ENCODE measurements at regions not wholly inside any gene's neighbourhood (a gene's known extent, or its start where the extent isn't known, plus 50 kb on each side); places are given as distances from the start of the nearest gene placed in this dataset.
"Not testable (repeated sequence)": the region's sequence is repeated elsewhere in the genome, so short reads cannot be mapped to it uniquely, and the experiment has no call there.

DNA sequence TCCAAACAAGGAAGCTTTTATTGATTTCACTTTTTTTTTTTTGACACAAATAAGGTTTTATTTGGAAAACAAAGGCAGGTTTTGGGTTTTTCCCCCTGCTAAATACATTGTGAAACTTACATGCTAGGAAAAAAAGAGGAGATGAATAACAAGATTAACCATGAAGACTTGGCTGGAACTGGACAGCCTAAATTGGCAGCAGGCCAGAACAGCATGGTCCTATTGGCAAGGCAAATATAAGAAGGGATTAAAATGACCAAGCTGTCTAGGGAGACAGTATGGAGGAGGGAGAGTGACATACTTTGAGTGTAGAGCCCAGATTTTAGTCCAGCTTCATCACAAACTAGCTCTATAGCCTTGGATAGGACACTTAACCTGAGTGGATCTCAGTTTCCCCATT lies 63.9 kb upstream of the BBX start:
- Histone ChIP-seq H3K27me3 (replicated peaks; ENCODE audit: control insufficient read depth, insufficient read depth, low read length) (no peaks in the 10 kb centered on the region), H3K36me3 (ENCODE audit: control insufficient read depth, insufficient read depth, low read length) (no peaks in the 10 kb centered on the region), H3K4me3 (replicated peaks; ENCODE audit: low read depth, low read length) (no peak overlapping the region)
- no peak for DNase-seq (ENCODE audit: extremely low read depth, insufficient read length)
- no peak for TF ChIP-seq CTCF (IDR thresholded peaks at IDR 0.05; ENCODE audit: insufficient read depth, low read length, poor library complexity, severe bottlenecking)

- no peak for TF ChIP-seq CTCF (IDR thresholded peaks at IDR 0.05; ENCODE audit: insufficient read depth, low read length, poor library complexity, severe bottlenecking)
- Histone ChIP-seq H3K27me3 (replicated peaks; ENCODE audit: control insufficient read depth, insufficient read depth, low read length) (no peaks in the 10 kb centered on the region), H3K36me3 (ENCODE audit: control insufficient read depth, insufficient read depth, low read length) (no peaks in the 10 kb centered on the region), H3K4me3 (replicated peaks; ENCODE audit: low read depth, low read length) (no peak overlapping the region)
- no peak for DNase-seq (ENCODE audit: extremely low read depth, insufficient read length)
These were observed 61.0 kb upstream of the BBX start for GRCh38 chr3:107461721-107462120.

DNA sequence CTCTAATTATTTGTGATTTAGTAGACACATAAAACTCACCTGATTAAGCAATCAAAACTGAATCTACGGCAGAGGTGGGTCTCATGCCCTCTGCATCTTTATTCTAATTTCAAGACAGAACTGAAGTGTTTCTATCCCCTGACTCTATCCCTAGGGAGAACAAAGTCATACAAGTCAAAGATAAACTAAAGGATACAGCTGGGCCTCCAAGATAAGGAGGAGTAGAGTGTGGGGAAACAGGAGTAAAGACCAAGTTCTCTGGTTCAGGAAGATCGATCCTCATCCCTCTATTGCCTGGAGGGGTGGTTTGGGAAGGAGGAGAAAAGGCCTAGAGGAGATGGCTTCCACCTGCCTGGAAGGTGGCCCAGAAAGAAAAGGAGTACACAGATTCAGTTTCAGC lies 58.7 kb upstream of the BBX start:
- Histone ChIP-seq H3K4me3 (replicated peaks; ENCODE audit: low read depth, low read length) (no peak overlapping the region), H3K36me3 (ENCODE audit: control insufficient read depth, insufficient read depth, low read length) (no peaks in the 10 kb centered on the region), H3K27me3 (replicated peaks; ENCODE audit: control insufficient read depth, insufficient read depth, low read length) (no peaks in the 10 kb centered on the region)
- TF ChIP-seq CTCF (IDR thresholded peaks at IDR 0.05; ENCODE audit: insufficient read depth, low read length, poor library complexity, severe bottlenecking) = no peak
- no peak for DNase-seq (ENCODE audit: extremely low read depth, insufficient read length)

DNA sequence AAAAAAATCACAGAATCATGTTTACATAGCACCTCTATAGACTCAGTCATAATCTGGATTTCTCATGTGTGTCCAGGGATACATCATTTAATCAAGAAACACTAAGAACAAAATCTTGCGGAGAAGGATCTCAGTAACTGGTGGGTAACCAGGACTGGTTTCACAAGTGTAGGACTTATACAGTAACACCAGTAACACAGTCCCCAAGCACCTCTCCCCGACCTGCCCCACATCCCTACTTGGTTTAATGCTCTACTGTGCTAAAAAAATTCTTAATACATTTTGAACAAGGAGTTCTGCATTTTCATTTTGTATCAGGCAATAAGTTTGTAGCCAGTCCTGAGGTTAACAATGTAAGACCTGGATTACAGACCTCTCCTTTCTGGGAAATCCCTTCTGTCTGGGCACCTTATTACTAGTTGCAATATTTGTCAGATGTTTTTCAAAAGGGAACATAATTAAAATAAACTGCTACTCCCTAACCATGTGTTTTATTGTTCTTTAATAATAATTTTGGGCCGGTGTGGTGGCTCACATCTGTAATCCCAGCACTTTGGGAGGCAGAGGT lies 57.6 kb upstream of the BBX start:
- TF ChIP-seq CTCF (IDR thresholded peaks at IDR 0.05; ENCODE audit: insufficient read depth, low read length, poor library complexity, severe bottlenecking) = no peak
- peak; percentile 1 for DNase-seq (ENCODE audit: extremely low read depth, insufficient read length)
- no peaks in the 10 kb centered on the region for H3K27me3 ChIP-seq (replicated peaks; ENCODE audit: control insufficient read depth, insufficient read depth, low read length)
- H3K4me3 ChIP-seq (replicated peaks; ENCODE audit: low read depth, low read length) = no peak overlapping the region
- no peaks in the 10 kb centered on the region for H3K36me3 ChIP-seq (ENCODE audit: control insufficient read depth, insufficient read depth, low read length)

- Histone ChIP-seq H3K27me3 (replicated peaks; ENCODE audit: control insufficient read depth, insufficient read depth, low read length) (no peaks in the 10 kb centered on the region), H3K36me3 (ENCODE audit: control insufficient read depth, insufficient read depth, low read length) (no peaks in the 10 kb centered on the region), H3K4me3 (replicated peaks; ENCODE audit: low read depth, low read length) (no peak overlapping the region)
- no peak for DNase-seq (ENCODE audit: extremely low read depth, insufficient read length)
- TF ChIP-seq CTCF (IDR thresholded peaks at IDR 0.05; ENCODE audit: insufficient read depth, low read length, poor library complexity, severe bottlenecking) = no peak
These were observed 54.0 kb upstream of the BBX start for GRCh38 chr3:107468782-107469181.

GRCh38 chr3:107470496-107470895 lies 52.3 kb upstream of the BBX start:
- not testable (repeated sequence) for DNase-seq (ENCODE audit: extremely low read depth, insufficient read length); H3K36me3 ChIP-seq (ENCODE audit: control insufficient read depth, insufficient read depth, low read length); H3K4me3 ChIP-seq (replicated peaks; ENCODE audit: low read depth, low read length); H3K27me3 ChIP-seq (replicated peaks; ENCODE audit: control insufficient read depth, insufficient read depth, low read length)

Measured in GM06990 (cell line).